Liver (tissue), 8 donors: ENCODE measurements at regions not wholly inside any gene's neighbourhood (a gene's known extent, or its start where the extent isn't known, plus 50 kb on each side); places are given as distances from the start of the nearest gene placed in this dataset.

Experiments
- DNase-seq: peaks from one replicate; pipeline ENCODE4 v3.0.0-alpha.2; 2017; ENCODE audit warnings: low spot score
- H3K27ac ChIP-seq, 2 donors: one replicate each; pipeline ENCODE4 v1.7.0; 2013; ENCODE audit warnings: inconsistent platforms in 2 of 2, low read length in 2 of 2, control low read depth in 1 of 2, low read depth in 1 of 2, mild to moderate bottlenecking in 1 of 2
- H3K27me3 ChIP-seq, 4 donors: one replicate each; pipeline versions ENCODE4 v1.6.1 to v1.7.0; 2013; ENCODE audit warnings: low read length in 3 of 4, inconsistent platforms in 1 of 4, mild to moderate bottlenecking in 1 of 4, moderate library complexity in 1 of 4; ENCODE audit not compliant: control insufficient read depth in 4 of 4, insufficient read depth in 4 of 4
- H3K36me3 ChIP-seq, 4 donors: one replicate each; pipeline versions ENCODE4 v1.6.1 to v1.7.0; 2013; ENCODE audit warnings: low read length in 3 of 4, mild to moderate bottlenecking in 3 of 4, low read depth in 1 of 4, moderate library complexity in 1 of 4; ENCODE audit not compliant: control insufficient read depth in 4 of 4, insufficient read depth in 3 of 4
- H3K4me1 ChIP-seq, 4 donors: one replicate each; pipeline versions ENCODE4 v1.6.1 to v1.7.0; 2013; ENCODE audit warnings: low read length in 3 of 4, mild to moderate bottlenecking in 3 of 4, moderate library complexity in 1 of 4; ENCODE audit not compliant: control insufficient read depth in 4 of 4, insufficient read depth in 4 of 4
- H3K4me3 ChIP-seq, 3 donors: one replicate each; pipeline versions ENCODE4 v1.6.1 to v1.7.0; 2013; ENCODE audit warnings: low read length in 3 of 3, control low read depth in 1 of 3, low read depth in 1 of 3, mild to moderate bottlenecking in 1 of 3
- H3K9ac ChIP-seq, 2 donors: one replicate each; pipeline ENCODE4 v1.7.0; 2013; ENCODE audit warnings: low read length in 2 of 2, mild to moderate bottlenecking in 2 of 2, moderate library complexity in 2 of 2, control low read depth in 1 of 2, low read depth in 1 of 2
- H3K9me3 ChIP-seq, 4 donors: one replicate each; pipeline versions ENCODE4 v1.6.1 to v1.7.0; 2013; ENCODE audit warnings: low read length in 3 of 4; ENCODE audit not compliant: control insufficient read depth in 4 of 4
- EGR1 ChIP-seq, 2 donors: IDR thresholded peaks; 2 replicates each; pipeline ENCODE4 v1.6.1; 2016 to 2018; ENCODE audit warnings: antibody characterized with exemption in 2 of 2, low read depth in 2 of 2
- FOXA1 ChIP-seq: IDR thresholded peaks from 2 replicates; pipeline ENCODE4 v1.6.1; 2016; ENCODE audit warnings: antibody characterized with exemption
- FOXA2 ChIP-seq: IDR thresholded peaks from 2 replicates; pipeline ENCODE4 v1.6.1; 2016; ENCODE audit warnings: antibody characterized with exemption
- HNF4G ChIP-seq: IDR thresholded peaks from 2 replicates; pipeline ENCODE4 v1.6.1; 2016; ENCODE audit warnings: antibody characterized with exemption
- JUND ChIP-seq, 2 donors: IDR thresholded peaks; 2 replicates each; pipeline ENCODE4 v1.6.1; 2016; ENCODE audit warnings: antibody characterized with exemption in 2 of 2
- MAX ChIP-seq: IDR thresholded peaks from 2 replicates; pipeline ENCODE4 v1.6.1; 2016; ENCODE audit warnings: antibody characterized with exemption
- NR2F2 ChIP-seq: IDR thresholded peaks from 2 replicates; pipeline ENCODE4 v1.6.1; 2016; ENCODE audit warnings: antibody characterized with exemption
- RAD21 ChIP-seq, 2 donors: IDR thresholded peaks; 2 replicates each; pipeline ENCODE4 v1.6.1; 2016; ENCODE audit warnings: antibody characterized with exemption in 2 of 2, mild to moderate bottlenecking in 2 of 2
- REST ChIP-seq: IDR thresholded peaks from 2 replicates; pipeline ENCODE4 v1.6.1; 2016; ENCODE audit warnings: antibody characterized with exemption, mild to moderate bottlenecking
- RXRA ChIP-seq, 2 donors: IDR thresholded peaks; 2 replicates each; pipeline ENCODE4 v1.6.1; 2017 to 2018; ENCODE audit warnings: antibody characterized with exemption in 2 of 2, mild to moderate bottlenecking in 1 of 2
- SP1 ChIP-seq: IDR thresholded peaks from 2 replicates; pipeline ENCODE4 v1.6.1; 2018; ENCODE audit warnings: antibody characterized with exemption, mild to moderate bottlenecking
- TAF1 ChIP-seq: conservative IDR thresholded peaks from 2 replicates; pipeline ENCODE4 v1.6.1; 2016; ENCODE audit warnings: antibody characterized with exemption, mild to moderate bottlenecking
- YY1 ChIP-seq: IDR thresholded peaks from 2 replicates; pipeline ENCODE4 v1.6.1; 2016; ENCODE audit warnings: antibody characterized with exemption, mild to moderate bottlenecking
- WGBS: extraction: QIAGEN DNeasy Blood & Tissue Kit; methylation state at CpG from one replicate; pipeline ENCODE4 v1.1.7; 2013; 5-methylcytosine and 5-hydroxymethylcytosine counted together
- TF ChIP-seq, protein P1 (sequence below): fragments of 150-350 bp; IDR thresholded peaks from 2 replicates; pipeline ENCODE4 v1.5.1; 2017; ENCODE audit warnings: improper control_type of control experiment, low read depth, low read length; ENCODE audit not compliant: missing input control
- TF ChIP-seq, protein P2 (sequence below): IDR thresholded peaks from 2 replicates; pipeline ENCODE4 v1.6.1; 2016; ENCODE audit warnings: antibody characterized with exemption
- TF ChIP-seq, protein P3 (sequence below): IDR thresholded peaks from 2 replicates; pipeline ENCODE4 v1.6.1; 2016; ENCODE audit warnings: antibody characterized with exemption
- donor health status: healthy.
- donor health status: healthy.
- donor health status: healthy.
- donor health status: healthy.
- donor health status: healthy.

DNA sequence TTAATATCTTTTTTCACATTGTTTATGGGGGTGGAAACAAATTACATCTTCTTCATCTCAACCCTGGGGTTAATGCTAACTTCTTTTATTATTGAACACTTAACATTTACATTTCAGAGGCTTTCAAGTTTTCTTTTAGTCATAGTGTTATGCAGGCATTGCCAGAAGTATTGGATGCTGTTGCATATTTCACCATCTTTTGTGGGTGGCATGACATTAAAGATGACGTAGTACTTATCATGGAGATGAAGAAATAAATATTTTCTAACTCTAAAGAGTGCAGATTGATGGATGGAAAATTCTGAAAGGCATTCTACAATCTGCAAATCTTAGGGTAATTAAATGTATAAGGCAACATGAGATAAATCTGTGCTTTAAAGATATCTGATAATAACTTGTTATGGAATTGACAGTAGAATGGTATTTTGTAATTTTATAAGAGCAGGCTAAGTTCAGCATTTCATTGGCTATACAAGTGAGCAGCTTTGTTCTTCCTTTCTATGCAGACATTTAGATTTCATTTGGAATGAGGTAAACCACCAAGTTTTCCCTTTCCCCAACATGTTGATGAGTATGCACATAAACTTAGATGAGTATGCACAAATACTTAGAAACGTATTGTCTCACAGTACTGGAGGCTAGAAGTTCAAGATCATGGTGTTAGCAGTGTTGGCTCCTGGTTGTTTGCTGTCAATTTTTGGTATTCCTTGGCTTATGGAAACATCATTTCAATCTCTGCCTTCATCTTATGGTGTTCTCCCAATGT lies 924.4 kb downstream of the METTL15 start (continued):
- TF ChIP-seq TAF1 (no peak), JUND (IDR thresholded peaks at IDR 0.05) (no peak)

DNA sequence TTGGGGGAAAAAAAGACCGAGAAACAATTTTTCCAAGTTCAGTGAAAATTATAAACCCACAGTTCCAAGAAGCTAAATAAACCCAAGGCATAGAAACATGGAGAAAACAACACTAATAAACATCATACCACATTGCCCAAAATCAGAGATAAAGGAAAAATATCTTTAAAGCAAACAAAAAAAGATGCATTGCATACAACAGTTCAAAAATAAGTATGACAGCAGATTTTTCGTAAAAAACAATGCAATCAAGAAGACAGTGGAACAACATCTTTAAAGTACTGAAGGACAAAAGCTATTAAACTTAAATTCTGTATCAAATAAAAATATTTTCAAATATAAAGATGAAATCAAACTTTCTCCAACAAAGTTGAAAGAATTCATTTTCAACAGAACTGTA lies 921.3 kb downstream of the METTL15 start:
- WGBS = 73% methylated on average over 2 of the region's 2 CpGs

More for the DNA sequence above, 921.3 kb downstream of the METTL15 start:
- Histone ChIP-seq H3K4me3 (no peak overlapping the region), H3K27ac (no peak overlapping the region), H3K36me3 (no peaks in the 10 kb centered on the region), H3K4me1 (no peaks in the 10 kb centered on the region), H3K9me3 (peaks cover 0 to 14% (median 2%) of the 10 kb centered on the region in 4 donors), H3K9ac (no peak overlapping the region), H3K27me3 (no peaks in the 10 kb centered on the region)
- TF ChIP-seq, protein P1, sequence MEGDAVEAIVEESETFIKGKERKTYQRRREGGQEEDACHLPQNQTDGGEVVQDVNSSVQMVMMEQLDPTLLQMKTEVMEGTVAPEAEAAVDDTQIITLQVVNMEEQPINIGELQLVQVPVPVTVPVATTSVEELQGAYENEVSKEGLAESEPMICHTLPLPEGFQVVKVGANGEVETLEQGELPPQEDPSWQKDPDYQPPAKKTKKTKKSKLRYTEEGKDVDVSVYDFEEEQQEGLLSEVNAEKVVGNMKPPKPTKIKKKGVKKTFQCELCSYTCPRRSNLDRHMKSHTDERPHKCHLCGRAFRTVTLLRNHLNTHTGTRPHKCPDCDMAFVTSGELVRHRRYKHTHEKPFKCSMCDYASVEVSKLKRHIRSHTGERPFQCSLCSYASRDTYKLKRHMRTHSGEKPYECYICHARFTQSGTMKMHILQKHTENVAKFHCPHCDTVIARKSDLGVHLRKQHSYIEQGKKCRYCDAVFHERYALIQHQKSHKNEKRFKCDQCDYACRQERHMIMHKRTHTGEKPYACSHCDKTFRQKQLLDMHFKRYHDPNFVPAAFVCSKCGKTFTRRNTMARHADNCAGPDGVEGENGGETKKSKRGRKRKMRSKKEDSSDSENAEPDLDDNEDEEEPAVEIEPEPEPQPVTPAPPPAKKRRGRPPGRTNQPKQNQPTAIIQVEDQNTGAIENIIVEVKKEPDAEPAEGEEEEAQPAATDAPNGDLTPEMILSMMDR = no peak
- TF ChIP-seq, protein P2, sequence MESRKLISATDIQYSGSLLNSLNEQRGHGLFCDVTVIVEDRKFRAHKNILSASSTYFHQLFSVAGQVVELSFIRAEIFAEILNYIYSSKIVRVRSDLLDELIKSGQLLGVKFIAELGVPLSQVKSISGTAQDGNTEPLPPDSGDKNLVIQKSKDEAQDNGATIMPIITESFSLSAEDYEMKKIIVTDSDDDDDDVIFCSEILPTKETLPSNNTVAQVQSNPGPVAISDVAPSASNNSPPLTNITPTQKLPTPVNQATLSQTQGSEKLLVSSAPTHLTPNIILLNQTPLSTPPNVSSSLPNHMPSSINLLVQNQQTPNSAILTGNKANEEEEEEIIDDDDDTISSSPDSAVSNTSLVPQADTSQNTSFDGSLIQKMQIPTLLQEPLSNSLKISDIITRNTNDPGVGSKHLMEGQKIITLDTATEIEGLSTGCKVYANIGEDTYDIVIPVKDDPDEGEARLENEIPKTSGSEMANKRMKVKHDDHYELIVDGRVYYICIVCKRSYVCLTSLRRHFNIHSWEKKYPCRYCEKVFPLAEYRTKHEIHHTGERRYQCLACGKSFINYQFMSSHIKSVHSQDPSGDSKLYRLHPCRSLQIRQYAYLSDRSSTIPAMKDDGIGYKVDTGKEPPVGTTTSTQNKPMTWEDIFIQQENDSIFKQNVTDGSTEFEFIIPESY = no peak
- TF ChIP-seq NR2F2 (no peak), YY1 (no peak), SP1 (no peak), EGR1 (IDR thresholded peaks at IDR 0.05; ENCODE audit: low read depth in 2 of 2) (no peak), TAF1 (no peak), JUND (IDR thresholded peaks at IDR 0.05) (no peak), RAD21 (IDR thresholded peaks at IDR 0.05) (no peak), HNF4G (no peak), FOXA2 (no peak), MAX (no peak), REST (no peak), RXRA (IDR thresholded peaks at IDR 0.05) (no peak), FOXA1 (no peak)
- TF ChIP-seq, protein P3, sequence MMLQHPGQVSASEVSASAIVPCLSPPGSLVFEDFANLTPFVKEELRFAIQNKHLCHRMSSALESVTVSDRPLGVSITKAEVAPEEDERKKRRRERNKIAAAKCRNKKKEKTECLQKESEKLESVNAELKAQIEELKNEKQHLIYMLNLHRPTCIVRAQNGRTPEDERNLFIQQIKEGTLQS = no peak
- no peak for DNase-seq
